SIG-M5 treated with dmso at 0.1 percent for 504 hours (cell line): ENCODE measurements at regions not wholly inside any gene's neighbourhood (a gene's known extent, or its start where the extent isn't known, plus 50 kb on each side); places are given as distances from the start of the nearest gene placed in this dataset.
"Not testable (repeated sequence)": the region's sequence is repeated elsewhere in the genome, so short reads cannot be mapped to it uniquely, and the experiment has no call there.

Source experiments
- DNase-seq: peaks from one replicate; lab custom pipeline; 2025; ENCODE audit not compliant: unreplicated experiment; lab: John Stamatoyannopoulos, UW

GRCh38 chr10:56298941-56299340 is 62.1 kb downstream of the ZWINT start:
- DNase-seq = no peak

- DNase-seq = no peak
Measured at GRCh38 chr10:56296618-56297017, 64.4 kb downstream of the ZWINT start.

DNA sequence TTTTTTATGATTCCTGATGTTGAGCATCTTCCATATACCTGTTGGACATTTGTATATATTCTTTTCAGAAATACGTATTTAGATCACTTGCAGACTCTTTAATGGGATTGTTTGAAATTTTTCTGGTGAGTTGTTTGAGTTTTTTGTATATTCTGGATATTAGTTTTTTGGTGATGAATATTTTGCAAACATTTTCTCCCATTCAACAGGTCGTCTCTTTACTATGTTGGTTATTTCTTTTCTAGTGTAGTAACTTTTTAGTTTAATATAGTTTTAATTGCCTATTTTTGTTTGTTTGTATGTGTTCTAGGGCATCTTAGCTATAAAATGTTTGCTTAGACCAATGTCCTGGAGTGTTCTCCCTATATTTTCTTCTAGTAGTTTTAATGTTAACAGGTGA is 72.7 kb downstream of the ZWINT start:
- no peak for DNase-seq

- no peak for DNase-seq
Measured at GRCh38 chr10:56286096-56286495, 75.0 kb downstream of the ZWINT start.

- no peak for DNase-seq
Measured at GRCh38 chr10:56279270-56279669, 81.8 kb downstream of the ZWINT start.

GRCh38 chr10:56269181-56269580 is 91.9 kb downstream of the ZWINT start:
- DNase-seq = no peak

DNA sequence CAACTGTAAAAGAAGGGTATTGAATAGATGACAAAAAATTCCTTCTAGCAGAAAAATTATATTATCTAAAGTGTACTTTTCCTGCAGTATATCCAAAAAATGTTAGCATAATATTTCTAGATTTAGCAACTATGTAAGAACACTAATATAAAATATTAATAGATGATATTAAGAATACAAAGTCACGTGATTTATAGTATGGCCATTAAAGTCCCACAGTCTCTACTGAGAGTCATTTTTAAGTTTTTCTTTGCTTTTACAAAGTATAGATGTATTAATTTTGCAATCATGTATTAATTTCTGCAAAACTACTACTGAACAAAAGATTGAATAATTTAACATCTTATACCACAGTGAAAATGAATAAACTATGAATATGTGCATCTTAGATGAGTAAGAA is 94.9 kb downstream of the ZWINT start:
- DNase-seq = no peak

- no peak for DNase-seq
Measured at GRCh38 chr10:56258991-56259390, 102.1 kb downstream of the ZWINT start.

DNA sequence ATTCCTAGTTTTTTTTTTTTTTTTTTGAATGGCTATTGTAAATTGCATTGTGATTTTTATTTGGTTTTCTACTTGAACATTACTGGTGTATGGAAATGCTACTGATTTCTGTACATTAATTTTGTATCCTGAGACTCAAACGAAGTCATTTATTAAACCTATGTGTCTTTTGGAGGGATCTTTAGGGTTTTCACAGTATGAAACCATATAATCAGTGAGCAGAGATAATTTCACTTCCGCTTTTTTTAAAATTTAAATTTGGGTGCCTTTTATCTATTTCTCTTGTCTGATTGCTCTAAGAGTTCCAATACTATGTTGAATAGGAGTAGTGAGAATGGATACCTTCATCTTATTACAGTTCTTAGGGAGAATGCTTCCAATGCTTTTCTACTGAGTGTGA is 102.7 kb downstream of the ZWINT start:
- DNase-seq = no peak

- DNase-seq = no peak
Measured at GRCh38 chr10:56255298-56255697, 105.8 kb downstream of the ZWINT start.

GRCh38 chr10:56240471-56240870 is 120.6 kb downstream of the ZWINT start:
- DNase-seq = no peak

DNA sequence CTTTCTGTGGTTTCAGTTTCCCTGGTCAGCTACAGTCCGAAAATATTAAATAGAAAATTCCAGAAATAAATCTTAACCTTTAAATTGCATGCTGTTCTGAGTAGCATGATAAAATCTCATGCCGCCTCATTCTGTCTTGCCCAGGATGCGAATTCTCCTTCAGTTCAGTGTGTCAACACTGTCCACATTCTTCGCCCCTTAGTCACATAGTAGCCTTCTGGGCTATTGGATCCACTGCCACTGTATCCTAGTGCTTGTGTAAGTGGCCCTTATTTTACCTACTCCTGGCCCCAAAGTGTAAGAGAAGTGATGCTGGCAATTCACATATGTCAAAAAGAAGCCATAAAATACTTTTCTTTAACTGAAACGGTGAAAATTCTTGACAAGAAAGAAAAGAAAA is 129.6 kb downstream of the ZWINT start:
- DNase-seq = peak; percentile 14

- DNase-seq = no peak
Measured at GRCh38 chr10:56222237-56222636, 138.8 kb downstream of the ZWINT start.

- DNase-seq = no peak
Measured at GRCh38 chr10:56212951-56213350, 148.1 kb downstream of the ZWINT start.

GRCh38 chr10:56181607-56182006 is 179.5 kb downstream of the ZWINT start:
- no peak for DNase-seq

- DNase-seq = no peak
Measured at GRCh38 chr10:56178210-56178609, 182.8 kb downstream of the ZWINT start.

DNA sequence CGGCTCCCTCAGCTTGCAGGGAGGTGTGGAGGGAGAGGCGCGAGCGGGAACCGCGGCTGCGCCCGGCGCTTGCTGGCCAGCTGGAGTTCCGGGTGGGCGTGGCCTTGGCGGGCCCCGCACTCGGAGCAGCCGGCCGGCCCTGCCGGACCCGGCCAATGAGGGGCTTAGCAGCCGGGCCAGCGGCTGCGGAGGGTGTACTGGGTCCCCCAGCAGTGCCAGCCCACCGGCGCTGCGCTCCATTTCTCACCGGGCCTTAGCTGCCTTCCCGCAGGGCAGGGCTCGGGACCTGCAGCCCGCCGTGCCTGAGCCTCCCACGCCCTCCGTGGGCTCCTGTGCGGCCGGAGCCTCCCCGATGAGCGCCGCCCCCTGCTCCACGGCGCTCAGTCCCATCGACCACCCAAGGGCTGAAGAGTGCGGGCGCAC is 206.0 kb downstream of the ZWINT start:
- not testable (repeated sequence) for DNase-seq

DNA sequence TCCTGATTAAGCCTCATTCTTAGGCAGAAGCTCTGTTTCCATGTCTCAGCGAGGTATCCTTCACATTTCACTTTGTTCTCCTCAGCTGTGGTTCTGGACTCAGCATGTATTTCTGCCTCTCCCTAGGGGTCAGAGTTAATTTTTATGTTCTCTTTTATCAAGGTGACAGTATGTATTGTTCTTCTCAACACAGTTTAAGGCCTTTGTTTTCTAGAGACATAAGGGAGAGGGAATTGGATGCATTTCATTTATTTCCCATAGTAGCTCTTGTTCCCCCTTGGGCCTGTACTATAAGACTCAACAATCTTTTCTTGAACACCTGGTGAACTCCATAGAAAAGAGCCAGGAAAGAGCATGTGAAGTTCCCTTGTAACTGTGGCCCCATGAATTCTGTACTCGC is 214.3 kb downstream of the ZWINT start:
- DNase-seq = no peak

DNA sequence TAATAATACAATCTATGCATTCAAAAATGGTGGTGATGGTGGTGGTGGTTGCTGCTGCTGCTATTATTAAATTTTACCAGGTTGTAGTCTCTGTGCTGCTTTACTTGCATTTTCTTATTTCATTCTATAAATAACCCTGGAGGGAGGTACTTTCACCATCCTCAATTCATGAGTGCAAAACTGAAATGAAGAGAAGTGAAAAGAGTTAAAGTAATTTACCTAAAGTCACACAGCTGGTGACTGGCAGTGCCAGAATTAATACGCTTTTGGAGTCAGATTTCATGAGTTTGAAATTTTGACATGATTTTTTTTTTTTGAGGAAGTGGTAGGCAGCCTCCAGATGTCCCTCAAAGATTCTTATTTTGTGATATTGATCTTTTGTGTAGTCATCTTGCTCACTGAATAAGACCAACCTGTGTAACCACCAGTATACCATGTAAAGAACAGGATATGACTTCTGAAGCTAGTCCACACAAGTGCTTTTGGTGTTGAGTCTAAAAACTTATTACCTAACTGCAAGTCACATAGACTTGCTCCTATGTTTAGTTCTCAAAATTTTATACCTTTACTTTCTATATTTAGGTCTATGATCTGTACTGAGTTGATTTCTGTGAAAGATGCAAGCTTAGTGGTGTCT is 218.8 kb downstream of the ZWINT start:
- DNase-seq = no peak

DNA sequence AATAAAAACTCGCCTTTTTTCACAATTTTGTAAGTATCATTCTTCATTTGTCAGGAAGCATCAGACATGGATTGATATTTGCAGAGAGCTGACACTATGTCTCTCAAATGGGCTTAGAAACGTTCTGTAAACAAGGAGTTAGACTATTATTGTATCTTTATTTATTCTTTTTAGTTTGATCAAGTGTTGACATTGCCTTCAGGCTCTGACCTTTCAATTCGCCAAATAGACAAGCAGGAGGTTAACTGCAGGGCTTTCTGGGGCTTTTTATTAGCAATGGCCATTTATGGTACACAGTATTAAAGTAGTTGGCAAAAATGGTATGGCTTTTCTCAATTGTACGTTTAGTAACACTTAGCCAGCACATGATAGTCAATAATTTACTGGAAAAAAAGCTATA is 221.7 kb downstream of the ZWINT start:
- DNase-seq = no peak

GRCh38 chr10:56135828-56136227 is 225.2 kb downstream of the ZWINT start:
- DNase-seq = peak; percentile 0

DNA sequence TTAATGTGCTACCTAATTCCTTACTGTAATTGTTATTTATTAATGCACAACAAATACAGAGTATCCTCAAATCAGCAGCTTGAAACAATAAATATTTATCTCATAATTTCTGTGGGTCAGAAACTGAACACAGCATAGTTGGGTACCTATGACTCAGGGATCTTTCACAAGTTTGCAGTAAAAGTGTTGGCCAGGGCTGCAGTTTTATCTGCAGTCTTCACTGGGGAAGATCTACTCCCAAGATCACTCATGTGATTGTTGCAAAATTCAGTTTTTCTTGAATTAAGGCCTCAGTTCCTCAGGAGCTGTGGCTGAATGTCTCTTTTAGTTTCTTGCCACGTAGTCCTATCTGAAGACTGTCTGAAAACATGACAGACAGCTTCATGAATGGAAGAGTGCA is 237.8 kb downstream of the ZWINT start:
- DNase-seq = no peak

- DNase-seq = no peak
Measured at GRCh38 chr10:56116684-56117083, 244.4 kb downstream of the ZWINT start.

DNA sequence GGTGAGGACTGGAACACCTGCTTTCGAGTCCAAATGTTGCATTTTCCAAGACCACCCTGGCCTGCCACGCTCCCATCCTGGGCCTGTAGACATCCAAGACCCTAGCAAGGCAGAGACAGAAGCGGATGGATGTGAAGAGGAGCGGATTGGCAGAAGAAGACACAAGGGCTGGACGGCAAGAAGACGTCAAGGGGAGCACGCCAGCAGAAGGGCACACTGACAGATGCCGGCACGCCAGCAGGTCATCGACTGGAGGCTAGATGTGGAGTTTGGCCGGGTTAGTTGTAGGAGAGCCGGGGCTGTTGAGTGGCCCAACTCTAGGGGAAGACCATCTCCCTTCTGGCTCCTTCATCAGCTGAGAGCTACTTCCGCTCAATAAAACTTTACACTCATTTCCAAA is 251.6 kb downstream of the ZWINT start:
- no peak for DNase-seq
